Smooth muscle cell (in vitro differentiated cells): ENCODE measurements at regions not wholly inside any gene's neighbourhood (a gene's known extent, or its start where the extent isn't known, plus 50 kb on each side); places are given as distances from the start of the nearest gene placed in this dataset.

ENCODE experiments used
- DNase-seq: peaks from one replicate; lab custom pipeline; 2025; ENCODE audit not compliant: unreplicated experiment; lab: John Stamatoyannopoulos, UW
- H2AFZ ChIP-seq: fragments of 200-600 bp; sonication (generic); 2 replicates; pipeline ENCODE4 v1.6.0; 2016; ENCODE audit warnings: antibody characterized with exemption, low read depth, mild to moderate bottlenecking
- H3F3A ChIP-seq: fragments of 200-600 bp; sonication (generic); 2 replicates; pipeline ENCODE4 v1.6.0; 2017; ENCODE audit warnings: antibody characterized with exemption, low read depth
- H3K27ac ChIP-seq: fragments of 200-600 bp; sonication (generic); 2 replicates; pipeline ENCODE4 v1.5.1; 2016; ENCODE audit warnings: low read depth, mild to moderate bottlenecking
- H3K27me3 ChIP-seq: fragments of 200-600 bp; sonication (generic); 2 replicates; pipeline ENCODE4 v1.6.1; 2016; ENCODE audit warnings: low read depth, mild to moderate bottlenecking
- H3K36me3 ChIP-seq: fragments of 200-600 bp; sonication (generic); 2 replicates; pipeline ENCODE4 v1.5.1; 2016; ENCODE audit warnings: low read depth
- H3K4me1 ChIP-seq: fragments of 200-600 bp; sonication (generic); 2 replicates; pipeline ENCODE4 v1.5.1; 2016; ENCODE audit warnings: low read depth
- H3K4me2 ChIP-seq: fragments of 200-600 bp; sonication (generic); 2 replicates; pipeline ENCODE4 v1.6.0; 2016; ENCODE audit warnings: mild to moderate bottlenecking
- H3K4me3 ChIP-seq: fragments of 200-600 bp; sonication (generic); 2 replicates; pipeline ENCODE4 v1.5.1; 2016; ENCODE audit warnings: mild to moderate bottlenecking
- H3K79me2 ChIP-seq: fragments of 200-600 bp; sonication (generic); 2 replicates; pipeline ENCODE4 v1.6.0; 2016; ENCODE audit warnings: low read depth, mild to moderate bottlenecking
- H3K9ac ChIP-seq: fragments of 200-600 bp; sonication (generic); 2 replicates; pipeline ENCODE4 v1.6.0; 2016; ENCODE audit warnings: low read depth
- H3K9me3 ChIP-seq: fragments of 200-600 bp; sonication (generic); replicated peaks from 2 replicates; pipeline ENCODE4 v1.5.1; 2016; ENCODE audit warnings: low read depth
- H4K20me1 ChIP-seq: fragments of 200-600 bp; sonication (generic); 2 replicates; pipeline ENCODE4 v1.6.0; 2016; ENCODE audit warnings: low read depth
- WGBS: methylation state at CpG from one replicate; pipeline ENCODE4 v1.1.7; 2016; ENCODE audit warnings: low lambda C conversion rate; 5-methylcytosine and 5-hydroxymethylcytosine counted together
- TF ChIP-seq, protein P1 (sequence below): fragments of 200-600 bp; sonication (generic); IDR thresholded peaks from 2 replicates; pipeline ENCODE4 v1.5.1; 2017; ENCODE audit warnings: borderline replicate concordance, mild to moderate bottlenecking, antibody characterized with exemption; ENCODE audit not compliant: insufficient read depth, poor library complexity, severe bottlenecking

DNA sequence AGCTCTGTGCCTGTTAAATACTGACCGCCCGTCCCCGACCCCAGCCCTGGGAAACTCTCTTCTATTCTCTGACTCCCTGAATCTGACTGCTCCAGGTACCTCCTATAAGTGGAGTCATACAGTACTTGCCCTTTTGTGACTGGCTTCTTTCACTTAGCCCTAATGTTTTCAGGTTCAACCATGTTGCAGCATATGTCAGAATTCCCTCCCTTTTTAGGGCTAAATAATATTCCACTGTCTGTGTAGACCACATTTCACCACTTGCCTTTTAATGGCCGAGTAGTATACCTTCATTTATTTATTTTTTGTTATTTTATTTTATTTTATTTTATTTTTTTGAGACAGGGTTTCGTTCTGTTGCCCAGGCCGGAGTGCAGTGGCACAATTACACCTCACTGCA is 96.1 kb upstream of the SLC22A11 start:
- Histone ChIP-seq H3K9me3 (no peaks in the 10 kb centered on the region), H3K27me3 (no peaks in the 10 kb centered on the region), H2AFZ (no peak overlapping the region), H4K20me1 (no peaks in the 10 kb centered on the region), H3K27ac (no peak overlapping the region), H3K4me1 (peaks cover 5% of the 10 kb centered on the region), H3K79me2 (no peaks in the 10 kb centered on the region), H3K36me3 (no peaks in the 10 kb centered on the region), H3F3A (no peaks in the 10 kb centered on the region), H3K9ac (no peak overlapping the region), H3K4me2 (no peak overlapping the region), H3K4me3 (no peak overlapping the region)
- WGBS, result 77% methylated on average over 6 of the region's 6 CpGs
- TF ChIP-seq, protein P1, sequence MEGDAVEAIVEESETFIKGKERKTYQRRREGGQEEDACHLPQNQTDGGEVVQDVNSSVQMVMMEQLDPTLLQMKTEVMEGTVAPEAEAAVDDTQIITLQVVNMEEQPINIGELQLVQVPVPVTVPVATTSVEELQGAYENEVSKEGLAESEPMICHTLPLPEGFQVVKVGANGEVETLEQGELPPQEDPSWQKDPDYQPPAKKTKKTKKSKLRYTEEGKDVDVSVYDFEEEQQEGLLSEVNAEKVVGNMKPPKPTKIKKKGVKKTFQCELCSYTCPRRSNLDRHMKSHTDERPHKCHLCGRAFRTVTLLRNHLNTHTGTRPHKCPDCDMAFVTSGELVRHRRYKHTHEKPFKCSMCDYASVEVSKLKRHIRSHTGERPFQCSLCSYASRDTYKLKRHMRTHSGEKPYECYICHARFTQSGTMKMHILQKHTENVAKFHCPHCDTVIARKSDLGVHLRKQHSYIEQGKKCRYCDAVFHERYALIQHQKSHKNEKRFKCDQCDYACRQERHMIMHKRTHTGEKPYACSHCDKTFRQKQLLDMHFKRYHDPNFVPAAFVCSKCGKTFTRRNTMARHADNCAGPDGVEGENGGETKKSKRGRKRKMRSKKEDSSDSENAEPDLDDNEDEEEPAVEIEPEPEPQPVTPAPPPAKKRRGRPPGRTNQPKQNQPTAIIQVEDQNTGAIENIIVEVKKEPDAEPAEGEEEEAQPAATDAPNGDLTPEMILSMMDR, result no peak
- DNase-seq, result no peak

DNA sequence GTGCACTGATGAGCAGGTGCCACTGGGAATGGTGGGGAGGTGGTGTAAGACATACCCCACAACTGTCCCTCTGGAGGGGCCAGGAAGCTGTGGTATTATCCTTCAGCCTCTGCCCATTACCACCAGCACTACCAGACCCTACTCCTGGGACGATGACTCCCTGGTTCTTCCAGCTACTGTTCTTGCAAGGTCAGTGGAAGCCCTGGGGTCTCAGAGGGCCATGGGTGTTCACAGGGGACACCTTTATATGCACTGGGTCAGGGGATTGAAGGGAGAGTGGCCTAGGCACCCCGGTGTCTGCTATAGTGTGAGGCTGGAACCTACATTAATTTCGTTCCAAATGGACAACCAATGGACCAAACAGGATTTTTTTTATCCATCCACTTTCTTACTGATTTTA is 94.7 kb upstream of the SLC22A11 start:
- TF ChIP-seq, protein P1, result no peak
- DNase-seq, result no peak
- H3K4me2 ChIP-seq, result no peak overlapping the region

GRCh38 chr11:64466115-64466718 is 89.5 kb upstream of the SLC22A11 start:
- H3K4me1 ChIP-seq, result no peaks in the 10 kb centered on the region
- H3K79me2 ChIP-seq, result no peaks in the 10 kb centered on the region
- 96% methylated on average over 7 of the region's 7 CpGs for WGBS
- H3K4me3 ChIP-seq, result no peak overlapping the region
- H3K27ac ChIP-seq, result no peak overlapping the region
- H3F3A ChIP-seq, result no peaks in the 10 kb centered on the region
- H3K36me3 ChIP-seq, result no peaks in the 10 kb centered on the region
- no peak overlapping the region for H2AFZ ChIP-seq
- no peak for DNase-seq
- H3K4me2 ChIP-seq, result no peak overlapping the region
- H3K9ac ChIP-seq, result no peak overlapping the region
- TF ChIP-seq, protein P1, result no peak
- H3K9me3 ChIP-seq, result no peaks in the 10 kb centered on the region
- no peaks in the 10 kb centered on the region for H4K20me1 ChIP-seq
- peaks cover 4% of the 10 kb centered on the region for H3K27me3 ChIP-seq

More for the DNA sequence above, 94.7 kb upstream of the SLC22A11 start:
- H3K9ac ChIP-seq, result no peak overlapping the region
- H3K27me3 ChIP-seq, result no peaks in the 10 kb centered on the region
- no peaks in the 10 kb centered on the region for H3F3A ChIP-seq
- H3K79me2 ChIP-seq, result no peaks in the 10 kb centered on the region
- no peak overlapping the region for H3K4me3 ChIP-seq
- peaks cover 5% of the 10 kb centered on the region for H3K4me1 ChIP-seq
- no peak overlapping the region for H3K27ac ChIP-seq
- H3K36me3 ChIP-seq, result no peaks in the 10 kb centered on the region
- no peak overlapping the region for H2AFZ ChIP-seq
- H3K9me3 ChIP-seq, result no peaks in the 10 kb centered on the region
- 81% methylated on average over 3 of the region's 3 CpGs for WGBS
- no peaks in the 10 kb centered on the region for H4K20me1 ChIP-seq

GRCh38 chr11:64469288-64469687 is 86.5 kb upstream of the SLC22A11 start:
- no peak overlapping the region for H3K4me2 ChIP-seq
- no peaks in the 10 kb centered on the region for H3K36me3 ChIP-seq
- no peaks in the 10 kb centered on the region for H4K20me1 ChIP-seq
- H3K27ac ChIP-seq, result no peak overlapping the region
- no peak overlapping the region for H3K4me3 ChIP-seq
- H3K79me2 ChIP-seq, result no peaks in the 10 kb centered on the region
- H3K9ac ChIP-seq, result no peak overlapping the region
- WGBS, result 53% methylated on average over 5 of the region's 5 CpGs
- H3K4me1 ChIP-seq, result no peaks in the 10 kb centered on the region
- no peak overlapping the region for H2AFZ ChIP-seq
- no peak for DNase-seq
- no peaks in the 10 kb centered on the region for H3K9me3 ChIP-seq
- TF ChIP-seq, protein P1, result no peak
- no peaks in the 10 kb centered on the region for H3F3A ChIP-seq
- peaks cover 4% of the 10 kb centered on the region for H3K27me3 ChIP-seq
